HepG2 (cell line): ENCODE measurements at regions not wholly inside any gene's neighbourhood (a gene's known extent, or its start where the extent isn't known, plus 50 kb on each side); places are given as distances from the start of the nearest gene placed in this dataset.

Source experiments
- ATAC-seq: fragments of 200-7000 bp; cut with Tn5 transposase; 3 replicates; pipeline ENCODE4 v1.9.1; 2020; ENCODE audit warnings: mild to moderate bottlenecking, moderate library complexity
- BruUV-seq: library from RNA; stranded (reverse); fragments of 400-500 nt; replicated peaks from 2 replicates; lab custom pipeline; 2021; lab: Mats Ljungman, UMichigan
- CTCF ChIA-PET: fragments of 300-600 bp; formaldehyde crosslinking; extraction: SDS; loops from one replicate; lab custom pipeline; 2021; ENCODE audit warnings: low total read pairs, inconsistent platforms, low intra/inter-chr PET ratio; lab: Yijun Ruan, JAX
- POLR2A ChIA-PET: fragments of 350-600 bp; sonication (Branson Sonifier 250); formaldehyde crosslinking; loops from one replicate; lab custom pipeline; 2020; ENCODE audit warnings: antibody characterized with exemption, inconsistent platforms; lab: Yijun Ruan, JAX
- DNase-seq: peaks from one replicate; pipeline ENCODE4 v3.0.0-alpha.2; 2015; ENCODE audit warnings: low spot score
- FAIRE-seq: peaks from 3 replicates; lab custom pipeline; 2011; peaks lifted over from hg19 to GRCh38; lab: Jason Lieb, UNC
- H2AFZ ChIP-seq: one replicate; pipeline ENCODE4 v1.6.1; 2011; ENCODE audit warnings: low read length, inconsistent platforms
- H3K27ac ChIP-seq: fragments of 300-600 bp; 3 replicates; pipeline ENCODE4 v1.8.0; 2011; ENCODE audit warnings: mixed run types, mild to moderate bottlenecking, mixed read lengths, low read length, inconsistent platforms; ENCODE audit not compliant: insufficient read depth; ENCODE audit errors: extremely low read length
- H3K27me3 ChIP-seq, 2 experiments: fragments of 200-600 bp in 1 of 2; 2 replicates in 1 of 2; 3 replicates in 1 of 2; pipeline versions ENCODE4 v1.6.0 to v1.8.0; 2011; ENCODE audit warnings: low read length in 2 of 2, mild to moderate bottlenecking in 2 of 2, moderate library complexity in 2 of 2, inconsistent platforms in 1 of 2; ENCODE audit not compliant: insufficient read depth in 2 of 2, control insufficient read depth in 1 of 2
- H3K36me3 ChIP-seq, 2 experiments: fragments of 200-600 bp in 1 of 2; replicated peaks in 1 of 2; 2 replicates in 1 of 2; 3 replicates in 1 of 2; pipeline versions ENCODE4 v1.5.1 to v1.8.0; 2011; ENCODE audit warnings: low read length in 2 of 2, inconsistent platforms in 1 of 2; ENCODE audit not compliant: insufficient read depth in 2 of 2, control insufficient read depth in 1 of 2
- H3K4me1 ChIP-seq: 2 replicates; pipeline ENCODE4 v1.5.1; 2012; ENCODE audit warnings: low read length, inconsistent platforms; ENCODE audit not compliant: insufficient read depth
- H3K4me2 ChIP-seq: 2 replicates; pipeline ENCODE4 v1.6.0; 2011; ENCODE audit warnings: low read depth, low read length, inconsistent platforms
- H3K4me3 ChIP-seq, 3 experiments: fragments of 200-600 bp in 1 of 3; sonication (generic), shearing (Covaris generic) in 1 of 3; replicated peaks in 1 of 3; 2 replicates each; pipeline ENCODE4 v1.5.1; 2011 to 2016; ENCODE audit warnings: low read length in 3 of 3, inconsistent platforms in 2 of 3, low read depth in 2 of 3, mild to moderate bottlenecking in 2 of 3, control low read depth in 1 of 3, mixed read lengths in 1 of 3; ENCODE audit not compliant: insufficient read depth in 1 of 3
- H3K79me2 ChIP-seq: one replicate; pipeline ENCODE4 v1.6.1; 2011; ENCODE audit warnings: low read length, inconsistent platforms; ENCODE audit not compliant: insufficient read depth
- H3K9ac ChIP-seq: 2 replicates; pipeline ENCODE4 v1.6.0; 2011; ENCODE audit warnings: mild to moderate bottlenecking, low read depth, low read length, inconsistent platforms; ENCODE audit not compliant: insufficient read depth
- H3K9me3 ChIP-seq: 2 replicates; pipeline ENCODE4 v1.5.1; 2012; ENCODE audit warnings: mild to moderate bottlenecking, low read length
- H4K20me1 ChIP-seq: 2 replicates; pipeline ENCODE4 v1.6.0; 2011; ENCODE audit warnings: inconsistent platforms, mild to moderate bottlenecking, low read length, moderate library complexity; ENCODE audit not compliant: insufficient read depth
- FOXK1 ChIP-seq: sonication (generic); formaldehyde crosslinking; IDR thresholded peaks from 2 replicates; pipeline ENCODE4 v1.4.0; 2020; ENCODE audit warnings: low read depth, missing genetic modification reagents, borderline replicate concordance
- KAT7 ChIP-seq: IDR thresholded peaks from 2 replicates; pipeline ENCODE4 v1.6.1; 2018; ENCODE audit warnings: borderline replicate concordance, missing compliant biosample characterization
- ZNF3 ChIP-seq: IDR thresholded peaks from 2 replicates; pipeline ENCODE4 v1.7.0; 2017; ENCODE audit warnings: inconsistent platforms
- ZNF510 ChIP-seq: sonication (generic); formaldehyde crosslinking; IDR thresholded peaks from 2 replicates; pipeline ENCODE4 v1.4.0; 2020; ENCODE audit warnings: low read depth, mild to moderate bottlenecking, missing genetic modification reagents
- ZNF761 ChIP-seq: sonication (generic); formaldehyde crosslinking; conservative IDR thresholded peaks from 2 replicates; pipeline ENCODE4 v1.4.0; 2020; ENCODE audit warnings: mild to moderate bottlenecking, missing genetic modification reagents
- WGBS: methylation state at CpG from one replicate; pipeline ENCODE4 v1.1.6; 2017; ENCODE audit warnings: low lambda C conversion rate; 5-methylcytosine and 5-hydroxymethylcytosine counted together
- in situ Hi-C: cut with HindIII; loops from 2 replicates; pipeline ENCODE4 v1.10.0; 2017; ENCODE audit warnings: low pct_unique_long_range_greater_than_20kb; ENCODE audit not compliant: extremely low pct_ligation_motif_present
- intact Hi-C: fragments of 100-400 bp; cut with micrococcal nuclease; formaldehyde crosslinking; loops from one replicate; pipeline ENCODE4 v1.10.0; 2022; ENCODE audit not compliant: unreplicated experiment
- TF ChIP-seq, protein P1 (sequence below): sonication (generic); formaldehyde crosslinking; IDR thresholded peaks from 2 replicates; pipeline ENCODE4 v1.8.0; 2022; ENCODE audit warnings: missing genetic modification reagents, mild to moderate bottlenecking, inconsistent platforms, borderline replicate concordance
- TF ChIP-seq, protein P2 (sequence below): sonication (generic); formaldehyde crosslinking; IDR thresholded peaks from 2 replicates; pipeline ENCODE4 v1.8.0; 2022; ENCODE audit warnings: mild to moderate bottlenecking, missing genetic modification reagents, borderline replicate concordance
- TF ChIP-seq, protein P3 (sequence below): sonication (generic); formaldehyde crosslinking; IDR thresholded peaks from 2 replicates; pipeline ENCODE4 v1.4.0; 2020; ENCODE audit warnings: missing genetic modification reagents
- TF ChIP-seq, protein P4 (sequence below): sonication (generic); formaldehyde crosslinking; IDR thresholded peaks from 2 replicates; pipeline ENCODE4 v1.8.1; 2023; ENCODE audit warnings: mild to moderate bottlenecking, moderate library complexity, missing genetic modification reagents
- TF ChIP-seq, protein P5 (sequence below): sonication (generic); formaldehyde crosslinking; IDR thresholded peaks from 2 replicates; pipeline ENCODE4 v1.9.0; 2021; ENCODE audit warnings: mild to moderate bottlenecking, missing genetic modification reagents

DNA sequence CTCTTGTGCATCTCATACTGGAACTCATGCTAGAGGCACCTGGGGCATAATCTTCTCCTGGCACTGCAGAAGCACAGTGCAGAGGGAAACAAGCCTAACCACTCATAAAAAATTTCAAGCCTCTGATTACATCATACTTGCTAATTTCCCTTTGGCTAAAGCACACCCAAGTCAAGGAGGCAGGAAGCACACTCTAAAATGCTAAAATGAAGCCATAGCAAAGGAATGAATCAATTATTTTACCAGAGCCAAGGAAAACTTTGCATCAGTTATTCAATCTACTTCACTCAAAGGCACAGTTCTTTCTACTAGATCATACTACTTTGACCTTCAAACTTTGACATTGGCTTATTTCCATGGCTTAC, 79.6 kb upstream of the SPOPL start (continued):
- TF ChIP-seq KAT7 (no peak), FOXK1 (CRISPR knock-in tag) (no peak), ZNF3 (CRISPR knock-in tag) (0 out of 2 replicates have a peak, but pooled peaks have one; percentile 9)
- TF ChIP-seq, protein P1, sequence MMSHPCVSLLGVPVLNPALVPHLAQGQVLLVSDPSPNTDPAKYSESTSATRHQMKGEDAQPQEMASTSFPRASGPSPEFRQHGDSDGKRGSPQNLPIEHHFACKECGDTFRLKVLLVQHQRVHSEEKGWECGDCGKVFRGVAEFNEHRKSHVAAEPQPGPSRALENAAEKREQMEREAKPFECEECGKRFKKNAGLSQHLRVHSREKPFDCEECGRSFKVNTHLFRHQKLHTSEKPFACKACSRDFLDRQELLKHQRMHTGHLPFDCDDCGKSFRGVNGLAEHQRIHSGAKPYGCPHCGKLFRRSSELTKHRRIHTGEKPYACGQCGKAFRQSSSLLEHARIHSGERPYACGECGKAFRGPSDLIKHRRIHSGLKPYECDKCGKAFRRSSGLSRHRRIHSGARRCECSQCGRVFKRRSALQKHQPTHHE: no peak
- TF ChIP-seq, protein P2, sequence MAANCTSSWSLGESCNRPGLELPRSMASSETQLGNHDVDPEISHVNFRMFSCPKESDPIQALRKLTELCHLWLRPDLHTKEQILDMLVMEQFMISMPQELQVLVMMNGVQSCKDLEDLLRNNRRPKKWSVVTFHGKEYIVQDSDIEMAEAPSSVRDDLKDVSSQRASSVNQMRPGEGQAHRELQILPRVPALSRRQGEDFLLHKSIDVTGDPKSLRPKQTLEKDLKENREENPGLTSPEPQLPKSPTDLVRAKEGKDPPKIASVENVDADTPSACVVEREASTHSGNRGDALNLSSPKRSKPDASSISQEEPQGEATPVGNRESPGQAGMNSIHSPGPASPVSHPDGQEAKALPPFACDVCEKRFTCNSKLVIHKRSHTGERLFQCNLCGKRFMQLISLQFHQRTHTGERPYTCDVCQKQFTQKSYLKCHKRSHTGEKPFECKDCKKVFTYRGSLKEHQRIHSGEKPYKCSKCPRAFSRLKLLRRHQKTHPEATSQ (CRISPR knock-in tag): no peak
- TF ChIP-seq, protein P3, sequence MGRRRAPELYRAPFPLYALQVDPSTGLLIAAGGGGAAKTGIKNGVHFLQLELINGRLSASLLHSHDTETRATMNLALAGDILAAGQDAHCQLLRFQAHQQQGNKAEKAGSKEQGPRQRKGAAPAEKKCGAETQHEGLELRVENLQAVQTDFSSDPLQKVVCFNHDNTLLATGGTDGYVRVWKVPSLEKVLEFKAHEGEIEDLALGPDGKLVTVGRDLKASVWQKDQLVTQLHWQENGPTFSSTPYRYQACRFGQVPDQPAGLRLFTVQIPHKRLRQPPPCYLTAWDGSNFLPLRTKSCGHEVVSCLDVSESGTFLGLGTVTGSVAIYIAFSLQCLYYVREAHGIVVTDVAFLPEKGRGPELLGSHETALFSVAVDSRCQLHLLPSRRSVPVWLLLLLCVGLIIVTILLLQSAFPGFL: no peak

DNA sequence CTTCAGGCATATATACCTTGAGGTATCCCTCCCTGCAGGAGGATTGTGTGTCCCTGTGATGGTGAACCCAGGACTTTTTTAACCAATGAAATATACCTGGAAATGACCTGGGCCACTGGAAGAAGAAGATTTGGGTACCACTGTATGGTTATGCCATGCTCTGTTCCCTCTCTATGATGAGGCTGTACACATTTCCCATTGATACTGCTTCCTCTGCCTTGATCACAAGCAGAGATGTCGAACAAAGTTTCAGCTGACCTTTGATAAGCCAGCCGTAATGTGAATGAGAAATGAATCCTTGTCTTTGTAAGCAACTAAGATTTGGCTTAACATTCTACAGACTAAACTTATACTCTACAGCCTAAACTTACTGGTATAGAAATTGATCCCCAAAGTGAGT, 78.4 kb upstream of the SPOPL start:
- in situ Hi-C loops: no loop called here
- Histone ChIP-seq H3K27me3 (no peaks in the 10 kb centered on the region), H2AFZ (peak overlapping the region; percentile 57), H3K4me1 (peaks cover 46% of the 10 kb centered on the region), H3K36me3 (no peaks in the 10 kb centered on the region; a peak in 1 of 5 replicates), H3K9me3 (peaks cover 11% of the 10 kb centered on the region; the same call in 1 of the 2 replicates), H4K20me1 (no peaks in the 10 kb centered on the region), H3K4me2 (peak overlapping the region; percentile 54), H3K79me2 (no peaks in the 10 kb centered on the region), H3K27ac (peak overlapping the region; percentile 41), H3K4me3 (peak overlapping the region in 2 of 3 experiments; percentile 4 to 29; a peak in 2 of 6 replicates), H3K9ac (peak overlapping the region; percentile 14; the same call in 1 of the 2 replicates)
- DNase-seq: no peak
- intact Hi-C loops: no loop called here
- 56% methylated on average over 2 of the region's 2 CpGs for WGBS
- ChIA-PET POLR2A (interaction anchor here (0.8 to 4.7 kb wide), 4 partner anchors 78 to 482 kb away, joined by 3 to 27 read pairs (median 5); partner anchors contain the start of gene HNMT), CTCF (no interaction called here)
- no TSS peak for BruUV-seq
- TF ChIP-seq ZNF761 (CRISPR knock-in tag) (0 out of 2 replicates have a peak, but pooled peaks have one; percentile 33), ZNF510 (CRISPR knock-in tag) (0 out of 2 replicates have a peak, but pooled peaks have one; percentile 37)
- TF ChIP-seq, protein P4, sequence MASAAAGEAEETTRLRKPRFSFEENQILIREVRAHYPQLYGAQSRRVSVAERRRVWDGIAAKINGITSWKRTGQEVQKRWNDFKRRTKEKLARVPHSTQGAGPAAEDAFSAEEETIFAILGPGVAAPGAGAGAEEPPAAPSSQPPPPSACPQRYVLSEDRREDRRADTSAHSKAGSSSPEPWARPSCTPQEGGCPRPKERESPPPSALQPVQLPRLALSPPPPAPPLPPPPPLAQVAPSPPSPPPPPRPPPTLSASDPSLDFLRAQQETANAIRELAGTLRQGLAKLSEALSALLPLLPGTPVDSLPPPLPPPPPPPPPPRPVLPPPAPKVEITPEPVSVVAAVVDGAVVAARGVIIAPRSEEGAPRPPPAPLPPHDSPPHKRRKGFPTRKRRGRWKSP (CRISPR knock-in tag): 0 out of 2 replicates have a peak, but pooled peaks have one; percentile 31
- TF ChIP-seq, protein P5, sequence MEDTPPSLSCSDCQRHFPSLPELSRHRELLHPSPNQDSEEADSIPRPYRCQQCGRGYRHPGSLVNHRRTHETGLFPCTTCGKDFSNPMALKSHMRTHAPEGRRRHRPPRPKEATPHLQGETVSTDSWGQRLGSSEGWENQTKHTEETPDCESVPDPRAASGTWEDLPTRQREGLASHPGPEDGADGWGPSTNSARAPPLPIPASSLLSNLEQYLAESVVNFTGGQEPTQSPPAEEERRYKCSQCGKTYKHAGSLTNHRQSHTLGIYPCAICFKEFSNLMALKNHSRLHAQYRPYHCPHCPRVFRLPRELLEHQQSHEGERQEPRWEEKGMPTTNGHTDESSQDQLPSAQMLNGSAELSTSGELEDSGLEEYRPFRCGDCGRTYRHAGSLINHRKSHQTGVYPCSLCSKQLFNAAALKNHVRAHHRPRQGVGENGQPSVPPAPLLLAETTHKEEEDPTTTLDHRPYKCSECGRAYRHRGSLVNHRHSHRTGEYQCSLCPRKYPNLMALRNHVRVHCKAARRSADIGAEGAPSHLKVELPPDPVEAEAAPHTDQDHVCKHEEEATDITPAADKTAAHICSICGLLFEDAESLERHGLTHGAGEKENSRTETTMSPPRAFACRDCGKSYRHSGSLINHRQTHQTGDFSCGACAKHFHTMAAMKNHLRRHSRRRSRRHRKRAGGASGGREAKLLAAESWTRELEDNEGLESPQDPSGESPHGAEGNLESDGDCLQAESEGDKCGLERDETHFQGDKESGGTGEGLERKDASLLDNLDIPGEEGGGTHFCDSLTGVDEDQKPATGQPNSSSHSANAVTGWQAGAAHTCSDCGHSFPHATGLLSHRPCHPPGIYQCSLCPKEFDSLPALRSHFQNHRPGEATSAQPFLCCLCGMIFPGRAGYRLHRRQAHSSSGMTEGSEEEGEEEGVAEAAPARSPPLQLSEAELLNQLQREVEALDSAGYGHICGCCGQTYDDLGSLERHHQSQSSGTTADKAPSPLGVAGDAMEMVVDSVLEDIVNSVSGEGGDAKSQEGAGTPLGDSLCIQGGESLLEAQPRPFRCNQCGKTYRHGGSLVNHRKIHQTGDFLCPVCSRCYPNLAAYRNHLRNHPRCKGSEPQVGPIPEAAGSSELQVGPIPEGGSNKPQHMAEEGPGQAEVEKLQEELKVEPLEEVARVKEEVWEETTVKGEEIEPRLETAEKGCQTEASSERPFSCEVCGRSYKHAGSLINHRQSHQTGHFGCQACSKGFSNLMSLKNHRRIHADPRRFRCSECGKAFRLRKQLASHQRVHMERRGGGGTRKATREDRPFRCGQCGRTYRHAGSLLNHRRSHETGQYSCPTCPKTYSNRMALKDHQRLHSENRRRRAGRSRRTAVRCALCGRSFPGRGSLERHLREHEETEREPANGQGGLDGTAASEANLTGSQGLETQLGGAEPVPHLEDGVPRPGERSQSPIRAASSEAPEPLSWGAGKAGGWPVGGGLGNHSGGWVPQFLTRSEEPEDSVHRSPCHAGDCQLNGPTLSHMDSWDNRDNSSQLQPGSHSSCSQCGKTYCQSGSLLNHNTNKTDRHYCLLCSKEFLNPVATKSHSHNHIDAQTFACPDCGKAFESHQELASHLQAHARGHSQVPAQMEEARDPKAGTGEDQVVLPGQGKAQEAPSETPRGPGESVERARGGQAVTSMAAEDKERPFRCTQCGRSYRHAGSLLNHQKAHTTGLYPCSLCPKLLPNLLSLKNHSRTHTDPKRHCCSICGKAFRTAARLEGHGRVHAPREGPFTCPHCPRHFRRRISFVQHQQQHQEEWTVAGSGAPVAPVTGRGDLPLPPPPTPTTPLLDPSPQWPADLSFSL (CRISPR knock-in tag): no peak
- FAIRE-seq: no peak
- ATAC-seq: peak; percentile 62
